Peyer's patch (tissue), 4 donors: ENCODE measurements at regions not wholly inside any gene's neighbourhood (a gene's known extent, or its start where the extent isn't known, plus 50 kb on each side); places are given as distances from the start of the nearest gene placed in this dataset.

Source experiments
- DNase-seq, 3 donors: peaks; one replicate each; pipeline ENCODE4 v3.0.0-alpha.2; 2017 to 2019
- H3K27ac ChIP-seq, 4 donors: fragments of 200-600 bp; sonication (generic); one replicate each; pipeline ENCODE4 v1.5.1; 2016 to 2019
- H3K27me3 ChIP-seq, 2 donors: fragments of 200-600 bp; sonication (generic); one replicate each; pipeline ENCODE4 v1.5.1; 2019
- H3K36me3 ChIP-seq, 3 donors: fragments of 200-600 bp; sonication (generic); one replicate each; pipeline ENCODE4 v1.5.1; 2016 to 2019
- H3K4me1 ChIP-seq, 4 donors: fragments of 200-600 bp; sonication (generic); one replicate each; pipeline ENCODE4 v1.5.1; 2016 to 2019
- H3K4me3 ChIP-seq, 4 donors: fragments of 200-600 bp; sonication (generic); 1 replicate in 3 of 4; 2 replicates in 1 of 4; pipeline ENCODE4 v1.5.1; 2016 to 2019; ENCODE audit warnings: mild to moderate bottlenecking in 1 of 4
- H3K9me3 ChIP-seq, 4 donors: fragments of 200-600 bp; sonication (generic); one replicate each; pipeline ENCODE4 v1.5.1; 2016 to 2019; ENCODE audit warnings: mild to moderate bottlenecking in 1 of 4
- CTCF ChIP-seq, 6 experiments: fragments of 450-650 bp in 4 of 6; fragments of 200-600 bp in 2 of 6; sonication (generic) in 1 of 6; IDR thresholded peaks; one replicate each; pipeline ENCODE4 v1.5.1; 2017 to 2019; ENCODE audit warnings: antibody characterized with exemption in 6 of 6, mild to moderate bottlenecking in 3 of 6, moderate library complexity in 1 of 6
- POLR2A ChIP-seq, 2 donors: fragments of 450-650 bp; IDR thresholded peaks; one replicate each; pipeline ENCODE4 v1.5.1; 2017; ENCODE audit warnings: antibody characterized with exemption in 2 of 2, mild to moderate bottlenecking in 2 of 2, moderate library complexity in 2 of 2

- no peaks in the 10 kb centered on the region for H3K4me1 ChIP-seq
- no peaks in the 10 kb centered on the region for H3K27me3 ChIP-seq
- no peak for DNase-seq
- TF ChIP-seq POLR2A (IDR thresholded peaks at IDR 0.05) (no peak), CTCF (IDR thresholded peaks at IDR 0.05) (no peak)
- no peak overlapping the region for H3K4me3 ChIP-seq
- no peak overlapping the region for H3K27ac ChIP-seq
- no peaks in the 10 kb centered on the region for H3K36me3 ChIP-seq
- H3K9me3 ChIP-seq: no peaks in the 10 kb centered on the region
Measured at GRCh38 chr3:26964313-26964712, 341.7 kb downstream of the LRRC3B start.

- no peaks in the 10 kb centered on the region for H3K27me3 ChIP-seq
- no peaks in the 10 kb centered on the region for H3K4me1 ChIP-seq
- no peak overlapping the region for H3K27ac ChIP-seq
- no peaks in the 10 kb centered on the region for H3K9me3 ChIP-seq
- no peak for TF ChIP-seq POLR2A (IDR thresholded peaks at IDR 0.05)
- TF ChIP-seq CTCF (IDR thresholded peaks at IDR 0.05): no peak
- no peak overlapping the region for H3K4me3 ChIP-seq
- no peaks in the 10 kb centered on the region for H3K36me3 ChIP-seq
- DNase-seq: no peak
Measured at GRCh38 chr3:26964836-26965235, 342.3 kb downstream of the LRRC3B start.

- no peak for DNase-seq
- TF ChIP-seq CTCF (IDR thresholded peaks at IDR 0.05) (no peak), POLR2A (IDR thresholded peaks at IDR 0.05) (no peak)
Measured at GRCh38 chr3:26967501-26967900, 344.9 kb downstream of the LRRC3B start.

GRCh38 chr3:26984416-26985390, 362.1 kb downstream of the LRRC3B start:
- Histone ChIP-seq H3K27ac (no peak overlapping the region), H3K4me1 (no peaks in the 10 kb centered on the region), H3K9me3 (no peaks in the 10 kb centered on the region), H3K27me3 (no peaks in the 10 kb centered on the region), H3K36me3 (no peaks in the 10 kb centered on the region), H3K4me3 (no peak overlapping the region)
- DNase-seq: no peak
- TF ChIP-seq CTCF (IDR thresholded peaks at IDR 0.05): no peak
- TF ChIP-seq POLR2A (IDR thresholded peaks at IDR 0.05): no peak

More at GRCh38 chr3:26967501-26967900, 344.9 kb downstream of the LRRC3B start:
- H3K9me3 ChIP-seq: no peaks in the 10 kb centered on the region
- no peak overlapping the region for H3K4me3 ChIP-seq
- no peaks in the 10 kb centered on the region for H3K36me3 ChIP-seq
- H3K27me3 ChIP-seq: no peaks in the 10 kb centered on the region
- no peaks in the 10 kb centered on the region for H3K4me1 ChIP-seq
- no peak overlapping the region for H3K27ac ChIP-seq

GRCh38 chr3:26989037-26989436, 366.5 kb downstream of the LRRC3B start:
- Histone ChIP-seq H3K4me1 (no peaks in the 10 kb centered on the region), H3K27ac (no peak overlapping the region), H3K4me3 (no peak overlapping the region), H3K27me3 (no peaks in the 10 kb centered on the region), H3K36me3 (no peaks in the 10 kb centered on the region), H3K9me3 (no peaks in the 10 kb centered on the region)
- no peak for TF ChIP-seq POLR2A (IDR thresholded peaks at IDR 0.05)
- DNase-seq: no peak

- Histone ChIP-seq H3K27me3 (no peaks in the 10 kb centered on the region), H3K36me3 (no peaks in the 10 kb centered on the region), H3K4me3 (no peak overlapping the region), H3K27ac (no peak overlapping the region), H3K4me1 (no peaks in the 10 kb centered on the region), H3K9me3 (no peaks in the 10 kb centered on the region)
- TF ChIP-seq POLR2A (IDR thresholded peaks at IDR 0.05): no peak
- TF ChIP-seq CTCF (IDR thresholded peaks at IDR 0.05): no peak
- no peak for DNase-seq
Measured at GRCh38 chr3:26997226-26997625, 372.0 kb downstream of the NEK10 start.
